PC-3 (cell line): ENCODE measurements at regions not wholly inside any gene's neighbourhood (a gene's known extent, or its start where the extent isn't known, plus 50 kb on each side); places are given as distances from the start of the nearest gene placed in this dataset.

Experiments used
- ATAC-seq: fragments of 200-7000 bp; cut with Tn5 transposase; 2 replicates; pipeline ENCODE4 v1.9.1; 2020; ENCODE audit warnings: mild to moderate bottlenecking, moderate library complexity
- BruUV-seq: library from RNA; stranded (reverse); fragments of 400-500 nt; replicated peaks from 2 replicates; lab custom pipeline; 2021; lab: Mats Ljungman, UMichigan
- CTCF ChIA-PET: fragments of 300-600 bp; sonication (Branson Sonifier 250); formaldehyde crosslinking; loops from one replicate; lab custom pipeline; 2022; ENCODE audit warnings: antibody characterized with exemption; lab: Charles Lee
- POLR2A ChIA-PET: fragments of 300-600 bp; sonication (Branson Sonifier 250); formaldehyde crosslinking; loops from one replicate; lab custom pipeline; 2022; ENCODE audit warnings: antibody characterized with exemption; ENCODE audit not compliant: unreplicated experiment; lab: Charles Lee
- DNase-seq: peaks from one replicate; pipeline ENCODE4 v3.0.0-alpha.2; 2015
- H2AFZ ChIP-seq: fragments of 300-600 bp; sonication (generic); 2 replicates; pipeline ENCODE4 v1.6.0; 2016; ENCODE audit warnings: antibody characterized with exemption, low read length
- H3F3A ChIP-seq: fragments of 300-600 bp; sonication (generic); one replicate; pipeline ENCODE4 v1.6.0; 2017; ENCODE audit warnings: antibody characterized with exemption, low read length, control low read depth, mild to moderate bottlenecking; ENCODE audit not compliant: unreplicated experiment
- H3K27ac ChIP-seq: fragments of 300-600 bp; sonication (generic); 2 replicates; pipeline ENCODE4 v1.5.1; 2016; ENCODE audit warnings: mild to moderate bottlenecking, low read length
- H3K27me3 ChIP-seq: fragments of 300-600 bp; sonication (generic); 2 replicates; pipeline ENCODE4 v1.6.1; 2016; ENCODE audit warnings: low read length, mixed read lengths
- H3K36me3 ChIP-seq: fragments of 300-600 bp; sonication (generic); 2 replicates; pipeline ENCODE4 v1.6.1; 2016; ENCODE audit warnings: low read depth, mixed run types, low read length, mixed read lengths
- H3K4me1 ChIP-seq: fragments of 300-600 bp; sonication (generic); 2 replicates; pipeline ENCODE4 v1.5.1; 2016; ENCODE audit warnings: low read length; ENCODE audit not compliant: insufficient read depth
- H3K4me2 ChIP-seq: fragments of 300-600 bp; sonication (generic); 2 replicates; pipeline ENCODE4 v1.6.0; 2016; ENCODE audit warnings: low read length
- H3K4me3 ChIP-seq: fragments of 300-600 bp; sonication (generic); 2 replicates; pipeline ENCODE4 v1.5.1; 2016; ENCODE audit warnings: mild to moderate bottlenecking, low read length, mixed read lengths
- H3K79me2 ChIP-seq: fragments of 300-600 bp; sonication (generic); 2 replicates; pipeline ENCODE4 v1.6.1; 2017; ENCODE audit warnings: low read length, mixed read lengths
- H3K9ac ChIP-seq: fragments of 300-600 bp; sonication (generic); 2 replicates; pipeline ENCODE4 v1.6.0; 2016; ENCODE audit warnings: mild to moderate bottlenecking, low read length
- H3K9me2 ChIP-seq: fragments of 300-600 bp; sonication (generic); replicated peaks from 2 replicates; pipeline ENCODE4 v1.6.1; 2016; ENCODE audit warnings: mixed run types, low read length, mixed read lengths
- H3K9me3 ChIP-seq: fragments of 300-600 bp; sonication (generic); 2 replicates; pipeline ENCODE4 v1.6.1; 2016; ENCODE audit warnings: low read length, mixed read lengths
- H4K20me1 ChIP-seq: fragments of 300-600 bp; sonication (generic); 2 replicates; pipeline ENCODE4 v1.6.1; 2016; ENCODE audit warnings: low read length, mixed read lengths
- EZH2 ChIP-seq: fragments of 300-600 bp; sonication (generic); IDR thresholded peaks from one replicate; pipeline ENCODE4 v1.6.1; 2017; ENCODE audit warnings: antibody characterized with exemption, mild to moderate bottlenecking, low read length; ENCODE audit not compliant: unreplicated experiment
- EZH2phosphoT487 ChIP-seq: fragments of 300-600 bp; sonication (generic); IDR thresholded peaks from 2 replicates; pipeline ENCODE4 v1.6.1; 2018; ENCODE audit warnings: mild to moderate bottlenecking, antibody characterized with exemption, low read length, borderline replicate concordance
- intact Hi-C: fragments of 100-400 bp; cut with micrococcal nuclease; formaldehyde crosslinking; loops from 2 replicates; pipeline ENCODE4 v1.9.0; 2023
- TF ChIP-seq, protein P1 (sequence below): fragments of 300-600 bp; sonication (generic); conservative IDR thresholded peaks from 2 replicates; pipeline ENCODE4 v1.5.1; 2017; ENCODE audit warnings: antibody characterized with exemption, low read depth, mild to moderate bottlenecking, low read length

DNA sequence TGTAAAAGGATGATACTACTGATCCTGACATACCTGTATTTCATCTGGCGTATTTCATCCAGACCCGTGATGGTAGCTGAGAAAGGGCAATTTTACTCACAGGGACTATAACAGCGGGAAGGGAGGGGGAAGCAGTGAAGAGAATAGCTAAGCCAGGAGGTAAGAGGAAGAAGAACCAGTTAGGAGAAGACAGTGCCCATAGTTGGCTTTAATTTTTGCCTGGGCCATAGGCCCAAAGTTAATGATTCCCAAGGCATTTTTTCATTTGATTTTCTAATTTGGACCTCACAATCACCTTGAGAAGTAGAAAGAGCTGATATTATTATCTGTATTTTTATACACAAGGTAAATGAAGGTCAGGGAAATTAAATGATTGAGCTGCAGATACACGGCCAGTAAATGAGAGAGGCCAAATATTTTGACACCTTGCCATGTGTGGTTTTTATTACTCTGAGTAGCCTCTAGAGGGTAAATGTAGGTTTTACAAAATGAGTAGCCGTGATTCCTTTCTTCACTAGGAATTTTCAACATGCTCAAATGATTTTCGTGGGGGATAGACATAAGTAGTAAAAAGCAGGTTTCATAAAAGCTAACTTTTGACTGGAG, 382.2 kb downstream of the FUT8 start:
- H3K9me3 ChIP-seq = no peaks in the 10 kb centered on the region
- no peak overlapping the region for H2AFZ ChIP-seq
- ChIA-PET CTCF (no interaction called here), POLR2A (no interaction called here)
- H3K79me2 ChIP-seq = no peaks in the 10 kb centered on the region
- intact Hi-C loops = no loop called here
- H3K36me3 ChIP-seq = no peaks in the 10 kb centered on the region
- H3K4me2 ChIP-seq = no peak overlapping the region
- H3K9ac ChIP-seq = no peak overlapping the region
- H3K27ac ChIP-seq = no peak overlapping the region
- H3K4me3 ChIP-seq = no peak overlapping the region
- TF ChIP-seq EZH2phosphoT487 (no peak), EZH2 (no peak)
- TF ChIP-seq, protein P1, sequence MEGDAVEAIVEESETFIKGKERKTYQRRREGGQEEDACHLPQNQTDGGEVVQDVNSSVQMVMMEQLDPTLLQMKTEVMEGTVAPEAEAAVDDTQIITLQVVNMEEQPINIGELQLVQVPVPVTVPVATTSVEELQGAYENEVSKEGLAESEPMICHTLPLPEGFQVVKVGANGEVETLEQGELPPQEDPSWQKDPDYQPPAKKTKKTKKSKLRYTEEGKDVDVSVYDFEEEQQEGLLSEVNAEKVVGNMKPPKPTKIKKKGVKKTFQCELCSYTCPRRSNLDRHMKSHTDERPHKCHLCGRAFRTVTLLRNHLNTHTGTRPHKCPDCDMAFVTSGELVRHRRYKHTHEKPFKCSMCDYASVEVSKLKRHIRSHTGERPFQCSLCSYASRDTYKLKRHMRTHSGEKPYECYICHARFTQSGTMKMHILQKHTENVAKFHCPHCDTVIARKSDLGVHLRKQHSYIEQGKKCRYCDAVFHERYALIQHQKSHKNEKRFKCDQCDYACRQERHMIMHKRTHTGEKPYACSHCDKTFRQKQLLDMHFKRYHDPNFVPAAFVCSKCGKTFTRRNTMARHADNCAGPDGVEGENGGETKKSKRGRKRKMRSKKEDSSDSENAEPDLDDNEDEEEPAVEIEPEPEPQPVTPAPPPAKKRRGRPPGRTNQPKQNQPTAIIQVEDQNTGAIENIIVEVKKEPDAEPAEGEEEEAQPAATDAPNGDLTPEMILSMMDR = no peak
- ATAC-seq (no peak), DNase-seq (no peak)
- BruUV-seq = no TSS peak
- no peaks in the 10 kb centered on the region for H3K9me2 ChIP-seq
- H4K20me1 ChIP-seq = no peaks in the 10 kb centered on the region
- no peaks in the 10 kb centered on the region for H3K27me3 ChIP-seq
- H3F3A ChIP-seq = no peaks in the 10 kb centered on the region
- H3K4me1 ChIP-seq = peaks cover 12% of the 10 kb centered on the region

DNA sequence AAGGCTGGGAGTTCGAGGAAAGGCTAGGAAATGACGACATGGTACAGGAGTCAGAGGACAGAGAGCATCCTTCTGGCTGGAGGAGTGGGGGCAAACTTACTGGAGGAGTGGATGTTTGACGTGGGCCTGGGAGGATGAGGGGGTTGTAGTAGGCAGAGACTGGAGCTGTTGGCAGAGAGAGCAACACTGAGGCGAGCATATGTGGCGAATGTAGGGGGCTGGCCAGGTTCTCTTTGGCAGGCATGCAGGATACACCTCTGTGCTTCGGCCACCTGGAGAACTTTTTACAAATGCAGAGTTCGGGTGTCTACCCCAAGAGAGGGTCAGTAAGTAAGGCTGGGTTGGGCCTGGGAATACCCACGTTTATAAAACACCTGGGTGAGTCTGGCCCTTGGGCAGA, 385.7 kb downstream of the FUT8 start:
- no peaks in the 10 kb centered on the region for H3K9me2 ChIP-seq
- no peaks in the 10 kb centered on the region for H3K9me3 ChIP-seq
- H3K9ac ChIP-seq = no peak overlapping the region
- CTCF ChIA-PET = no interaction called here
- intact Hi-C loops = no loop called here
- H3K4me3 ChIP-seq = no peak overlapping the region
- no peaks in the 10 kb centered on the region for H3K79me2 ChIP-seq
- TF ChIP-seq EZH2 (no peak), EZH2phosphoT487 (no peak)
- no peaks in the 10 kb centered on the region for H4K20me1 ChIP-seq
- DNase-seq = no peak
- POLR2A ChIA-PET = no interaction called here
- no peak overlapping the region for H2AFZ ChIP-seq
- H3K27ac ChIP-seq = no peak overlapping the region
- H3K4me1 ChIP-seq = no peaks in the 10 kb centered on the region
- no peaks in the 10 kb centered on the region for H3K27me3 ChIP-seq
- H3F3A ChIP-seq = no peaks in the 10 kb centered on the region
- H3K36me3 ChIP-seq = no peaks in the 10 kb centered on the region
- BruUV-seq = no TSS peak
- no peak for ATAC-seq
- no peak overlapping the region for H3K4me2 ChIP-seq

DNA sequence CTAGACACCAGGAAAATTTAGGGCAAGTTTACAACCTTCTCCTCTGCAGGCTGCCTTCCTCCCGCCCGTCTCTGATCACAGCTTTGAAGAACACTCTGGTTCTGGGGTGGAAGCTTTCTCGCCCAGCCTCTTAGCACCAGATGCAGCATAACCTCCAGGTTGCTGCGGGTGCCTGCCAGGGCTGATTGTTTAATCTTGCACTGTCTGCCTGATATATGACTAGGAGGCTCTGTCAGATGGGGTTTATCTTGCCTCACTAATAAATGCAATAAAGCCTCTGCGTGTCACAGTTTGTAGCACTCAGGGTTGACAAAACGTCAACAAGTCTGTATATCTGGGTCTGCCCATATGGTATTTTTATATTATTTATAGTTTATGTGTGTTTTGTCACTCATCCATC, 388.2 kb downstream of the FUT8 start:
- Histone ChIP-seq H3K9ac (no peak overlapping the region), H3K4me1 (no peaks in the 10 kb centered on the region), H3K4me2 (no peak overlapping the region), H3K9me3 (no peaks in the 10 kb centered on the region), H3F3A (no peaks in the 10 kb centered on the region), H4K20me1 (no peaks in the 10 kb centered on the region), H3K27me3 (no peaks in the 10 kb centered on the region), H3K9me2 (no peaks in the 10 kb centered on the region), H3K36me3 (no peaks in the 10 kb centered on the region), H2AFZ (no peak overlapping the region), H3K4me3 (no peak overlapping the region), H3K79me2 (no peaks in the 10 kb centered on the region), H3K27ac (no peak overlapping the region)
- no peak for TF ChIP-seq EZH2
- no peak for TF ChIP-seq EZH2phosphoT487
- TF ChIP-seq, protein P1 = no peak
- BruUV-seq = no TSS peak
- ATAC-seq (no peak), DNase-seq (no peak)
- POLR2A ChIA-PET = no interaction called here
- intact Hi-C loops = no loop called here
- CTCF ChIA-PET = no interaction called here
